CD4-positive, CD25-positive, alpha-beta regulatory T cell (primary cell): ENCODE measurements at regions not wholly inside any gene's neighbourhood (a gene's known extent, or its start where the extent isn't known, plus 50 kb on each side); places are given as distances from the start of the nearest gene placed in this dataset.

ENCODE experiments used
- ATAC-seq, 2 donors: fragments of 150-1000 bp; cut with Tn5 transposase; one replicate each; pipeline ENCODE4 v1.10.0; 2021; ENCODE audit warnings: low read depth in 2 of 2, moderate number of reproducible peaks in 2 of 2, moderate library complexity in 1 of 2
- DNase-seq, 3 donors: peaks; one replicate each; pipeline versions ENCODE4 v3.0.0 to v3.0.0-alpha.2; 2012 to 2022; ENCODE audit warnings: mixed read lengths in 1 of 3
- H3K27ac ChIP-seq: one replicate; pipeline ENCODE4 v1.7.0; 2013; ENCODE audit warnings: mild to moderate bottlenecking, low read length; ENCODE audit not compliant: insufficient read depth, poor library complexity, severe bottlenecking
- H3K27me3 ChIP-seq: one replicate; pipeline ENCODE4 v1.7.0; 2013; ENCODE audit warnings: low read length; ENCODE audit not compliant: control insufficient read depth, insufficient read depth
- H3K36me3 ChIP-seq: one replicate; pipeline ENCODE4 v1.7.0; 2013; ENCODE audit warnings: mild to moderate bottlenecking, low read length, moderate library complexity; ENCODE audit not compliant: control insufficient read depth, insufficient read depth
- H3K4me1 ChIP-seq: 2 replicates; pipeline ENCODE4 v1.7.0; 2013; ENCODE audit warnings: mild to moderate bottlenecking, low read length; ENCODE audit not compliant: insufficient read depth, control insufficient read depth, poor library complexity, severe bottlenecking
- H3K4me3 ChIP-seq: one replicate; pipeline ENCODE4 v1.7.0; 2013; ENCODE audit warnings: low read depth, mild to moderate bottlenecking, low read length, moderate library complexity
- H3K9me3 ChIP-seq, 2 experiments: 1 replicate in 1 of 2; 2 replicates in 1 of 2; pipeline ENCODE4 v1.7.0; 2013; ENCODE audit warnings: low read length in 2 of 2, mild to moderate bottlenecking in 1 of 2, moderate library complexity in 1 of 2; ENCODE audit not compliant: control insufficient read depth in 2 of 2
- H3K27ac Mint-ChIP-seq, 3 donors: one replicate each; pipeline ENCODE4 v1.8.0; 2020 to 2022; ENCODE audit warnings: mild to moderate bottlenecking in 3 of 3, mixed read lengths in 3 of 3, moderate library complexity in 2 of 3
- H3K27me3 Mint-ChIP-seq: one replicate; pipeline ENCODE4 v1.8.0; 2022; ENCODE audit warnings: mild to moderate bottlenecking, mixed read lengths
- H3K36me3 Mint-ChIP-seq: one replicate; pipeline ENCODE4 v1.8.0; 2020; ENCODE audit warnings: mixed read lengths
- H3K4me1 Mint-ChIP-seq, 4 donors: one replicate each; pipeline ENCODE4 v1.8.0; 2020 to 2022; ENCODE audit warnings: mixed read lengths in 4 of 4, mild to moderate bottlenecking in 1 of 4
- H3K4me3 Mint-ChIP-seq, 4 donors: one replicate each; pipeline ENCODE4 v1.8.0; 2020 to 2022; ENCODE audit warnings: mild to moderate bottlenecking in 4 of 4, mixed read lengths in 4 of 4, moderate library complexity in 3 of 4
- H3K9me3 Mint-ChIP-seq, 7 donors: one replicate each; pipeline ENCODE4 v1.8.0; 2020 to 2022; ENCODE audit warnings: mixed read lengths in 7 of 7, mild to moderate bottlenecking in 3 of 7, moderate library complexity in 2 of 7

DNA sequence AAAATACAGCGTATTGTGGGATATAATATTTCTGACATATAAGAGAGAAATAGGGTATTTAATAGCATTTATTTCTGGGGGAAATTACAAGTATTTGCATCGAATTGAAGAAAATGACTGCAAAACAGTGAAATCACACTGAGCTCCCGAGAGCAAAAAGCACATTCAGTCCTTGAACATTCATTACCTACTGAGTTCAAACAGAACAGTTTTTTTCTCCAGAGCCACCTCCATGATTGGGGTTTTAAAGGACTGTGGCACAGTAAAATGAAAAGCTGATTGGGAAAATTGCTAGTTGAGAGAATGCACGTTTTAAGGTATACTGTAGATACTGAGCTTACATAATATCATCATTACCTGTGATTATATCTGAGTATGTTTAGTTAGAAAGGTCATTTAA, 58.0 kb upstream of the TRPC4 start:
- H3K36me3 ChIP-seq, result no peaks in the 10 kb centered on the region
- H3K27me3 ChIP-seq, result no peaks in the 10 kb centered on the region
- H3K9me3 Mint-ChIP-seq, result peaks cover 0 to 3% (median 0%) of the 10 kb centered on the region in 7 donors
- no peak overlapping the region for H3K27ac Mint-ChIP-seq
- H3K4me3 Mint-ChIP-seq, result no peak overlapping the region
- H3K4me1 Mint-ChIP-seq, result peaks cover 0 to 3% (median 0%) of the 10 kb centered on the region in 4 donors
- no peak for ATAC-seq
- H3K9me3 ChIP-seq, result no peaks in the 10 kb centered on the region
- H3K4me3 ChIP-seq, result no peak overlapping the region
- no peaks in the 10 kb centered on the region for H3K36me3 Mint-ChIP-seq
- DNase-seq, result no peak
- H3K27ac ChIP-seq, result no peak overlapping the region
- no peaks in the 10 kb centered on the region for H3K4me1 ChIP-seq
- H3K27me3 Mint-ChIP-seq, result no peaks in the 10 kb centered on the region

GRCh38 chr13:37925878-37926473, 56.4 kb upstream of the TRPC4 start:
- no peaks in the 10 kb centered on the region for H3K27me3 Mint-ChIP-seq
- peaks cover 0 to 3% (median 0%) of the 10 kb centered on the region in 4 donors for H3K4me1 Mint-ChIP-seq
- peaks cover 0 to 2% (median 0%) of the 10 kb centered on the region in 7 donors for H3K9me3 Mint-ChIP-seq

DNA sequence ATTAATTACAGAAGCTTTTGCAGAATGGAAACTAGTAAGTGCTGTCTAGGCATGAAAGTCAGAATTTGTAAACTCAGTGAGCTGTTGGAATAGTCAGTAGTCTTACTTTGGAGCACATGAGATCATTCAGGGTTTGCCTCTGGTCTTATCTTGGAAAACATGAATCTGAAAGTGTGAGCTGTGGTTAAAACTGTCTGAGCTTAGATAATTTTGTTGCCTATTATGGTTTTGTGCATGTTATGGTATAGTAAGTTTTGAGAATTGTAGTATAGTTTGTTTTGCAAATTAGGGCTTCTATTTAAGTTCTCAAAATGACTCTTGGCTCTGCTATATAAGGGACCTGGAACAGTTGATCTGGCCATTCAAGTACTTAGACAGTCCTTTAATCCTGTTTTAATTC, 53.7 kb upstream of the TRPC4 start:
- Histone ChIP-seq H3K27me3 (no peaks in the 10 kb centered on the region), H3K27ac (no peak overlapping the region), H3K36me3 (no peaks in the 10 kb centered on the region), H3K4me1 (no peaks in the 10 kb centered on the region), H3K4me3 (no peak overlapping the region), H3K9me3 (no peaks in the 10 kb centered on the region)
- Mint-ChIP-seq H3K27ac (no peak overlapping the region), H3K9me3 (peaks cover 0 to 2% (median 0%) of the 10 kb centered on the region in 7 donors), H3K4me1 (peaks cover 0 to 3% (median 0%) of the 10 kb centered on the region in 4 donors), H3K36me3 (no peaks in the 10 kb centered on the region), H3K4me3 (no peak overlapping the region), H3K27me3 (no peaks in the 10 kb centered on the region)
- ATAC-seq (no peak), DNase-seq (no peak)

More at GRCh38 chr13:37925878-37926473, 56.4 kb upstream of the TRPC4 start:
- no peaks in the 10 kb centered on the region for H3K4me1 ChIP-seq
- H3K27ac Mint-ChIP-seq, result no peak overlapping the region
- H3K4me3 Mint-ChIP-seq, result no peak overlapping the region
- DNase-seq (no peak), ATAC-seq (no peak)
- H3K9me3 ChIP-seq, result no peaks in the 10 kb centered on the region
- H3K27ac ChIP-seq, result no peak overlapping the region
- no peak overlapping the region for H3K4me3 ChIP-seq
- H3K36me3 ChIP-seq, result no peaks in the 10 kb centered on the region
- H3K36me3 Mint-ChIP-seq, result no peaks in the 10 kb centered on the region
- H3K27me3 ChIP-seq, result no peaks in the 10 kb centered on the region

DNA sequence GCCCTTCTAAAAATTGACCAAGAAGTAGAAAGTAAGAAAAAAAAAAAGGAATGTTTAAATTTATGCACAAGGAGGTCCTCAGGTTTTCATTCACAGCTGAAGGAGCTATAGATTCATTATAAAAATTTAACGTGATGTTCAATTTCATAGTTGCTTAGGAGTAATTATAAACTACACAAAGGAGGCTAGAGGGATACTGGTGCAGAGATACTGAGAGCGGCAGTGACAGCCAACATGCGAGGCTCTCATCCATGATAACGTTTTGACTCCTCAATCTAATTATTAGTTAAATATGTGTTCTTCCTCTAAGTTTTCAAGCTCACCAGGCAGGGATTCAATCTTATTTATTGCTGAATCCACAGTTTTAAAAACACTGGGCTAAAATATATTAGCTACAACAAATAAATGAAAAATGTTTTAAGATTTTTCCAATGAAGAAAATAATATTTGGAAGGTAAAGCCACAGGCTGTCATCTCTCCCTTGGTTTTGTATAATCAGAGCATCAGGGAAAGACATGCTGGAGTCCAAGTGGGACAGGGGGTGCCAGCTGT, 49.8 kb upstream of the TRPC4 start:
- Histone ChIP-seq H3K27me3 (no peaks in the 10 kb centered on the region), H3K9me3 (no peaks in the 10 kb centered on the region), H3K4me1 (no peaks in the 10 kb centered on the region), H3K4me3 (no peak overlapping the region), H3K36me3 (no peaks in the 10 kb centered on the region), H3K27ac (no peak overlapping the region)
- H3K27ac Mint-ChIP-seq, result no peak overlapping the region
- no peaks in the 10 kb centered on the region for H3K27me3 Mint-ChIP-seq
- no peak for DNase-seq
- H3K9me3 Mint-ChIP-seq, result peaks cover 0 to 2% (median 1%) of the 10 kb centered on the region in 7 donors
- H3K4me3 Mint-ChIP-seq, result no peak overlapping the region
- no peak for ATAC-seq
- H3K4me1 Mint-ChIP-seq, result peaks cover 0 to 3% (median 0%) of the 10 kb centered on the region in 4 donors
- no peaks in the 10 kb centered on the region for H3K36me3 Mint-ChIP-seq
